Nephron progenitor cell (in vitro differentiated cells): ENCODE measurements at regions not wholly inside any gene's neighbourhood (a gene's known extent, or its start where the extent isn't known, plus 50 kb on each side); places are given as distances from the start of the nearest gene placed in this dataset.

ENCODE experiments used
- DNase-seq: peaks from one replicate; pipeline ENCODE4 v3.0.0; 2021
- H3K27ac Mint-ChIP-seq: 2 replicates; pipeline ENCODE4 v1.8.0; 2021; ENCODE audit warnings: mild to moderate bottlenecking, moderate library complexity, mixed read lengths
- H3K27me3 Mint-ChIP-seq: 2 replicates; pipeline ENCODE4 v1.8.0; 2021; ENCODE audit warnings: mild to moderate bottlenecking, low read depth, mixed read lengths; ENCODE audit not compliant: poor library complexity
- H3K36me3 Mint-ChIP-seq: 2 replicates; pipeline ENCODE4 v1.8.0; 2021; ENCODE audit warnings: low read depth, mixed read lengths
- H3K4me1 Mint-ChIP-seq: 2 replicates; pipeline ENCODE4 v1.8.0; 2021; ENCODE audit warnings: mixed read lengths
- H3K4me3 Mint-ChIP-seq: 2 replicates; pipeline ENCODE4 v1.8.0; 2021; ENCODE audit warnings: mild to moderate bottlenecking, moderate library complexity, mixed read lengths
- H3K9me3 Mint-ChIP-seq: 2 replicates; pipeline ENCODE4 v1.8.0; 2021; ENCODE audit warnings: mild to moderate bottlenecking, moderate library complexity, mixed read lengths
- CTCF ChIP-seq: fragments of 200-600 bp; sonication (generic); IDR thresholded peaks from 2 replicates; pipeline ENCODE4 v1.5.0; 2021; ENCODE audit warnings: antibody characterized with exemption

GRCh38 chr18:66222174-66222573, 381.7 kb downstream of the CDH19 start:
- Mint-ChIP-seq H3K27ac (no peak overlapping the region), H3K4me1 (no peaks in the 10 kb centered on the region), H3K27me3 (no peaks in the 10 kb centered on the region), H3K36me3 (no peaks in the 10 kb centered on the region), H3K4me3 (no peak overlapping the region), H3K9me3 (no peaks in the 10 kb centered on the region)
- no peak for DNase-seq
- TF ChIP-seq CTCF, result no peak

GRCh38 chr18:66219817-66220216, 384.1 kb downstream of the CDH19 start:
- Mint-ChIP-seq H3K4me3 (no peak overlapping the region), H3K27ac (no peak overlapping the region), H3K4me1 (no peaks in the 10 kb centered on the region), H3K36me3 (no peaks in the 10 kb centered on the region), H3K27me3 (no peaks in the 10 kb centered on the region), H3K9me3 (no peaks in the 10 kb centered on the region)
- TF ChIP-seq CTCF, result no peak
- DNase-seq, result no peak

GRCh38 chr18:66211749-66212148, 392.1 kb downstream of the CDH19 start:
- no peak for TF ChIP-seq CTCF
- no peaks in the 10 kb centered on the region for H3K9me3 Mint-ChIP-seq
- no peaks in the 10 kb centered on the region for H3K36me3 Mint-ChIP-seq
- H3K4me1 Mint-ChIP-seq, result no peaks in the 10 kb centered on the region
- no peaks in the 10 kb centered on the region for H3K27me3 Mint-ChIP-seq
- H3K27ac Mint-ChIP-seq, result no peak overlapping the region
- DNase-seq, result no peak
- no peak overlapping the region for H3K4me3 Mint-ChIP-seq

GRCh38 chr18:66210875-66211274, 393.0 kb downstream of the CDH19 start:
- no peaks in the 10 kb centered on the region for H3K4me1 Mint-ChIP-seq
- H3K36me3 Mint-ChIP-seq, result no peaks in the 10 kb centered on the region
- no peak for TF ChIP-seq CTCF
- no peaks in the 10 kb centered on the region for H3K9me3 Mint-ChIP-seq
- no peak for DNase-seq
- H3K27me3 Mint-ChIP-seq, result no peaks in the 10 kb centered on the region
- no peak overlapping the region for H3K4me3 Mint-ChIP-seq
- H3K27ac Mint-ChIP-seq, result no peak overlapping the region

- DNase-seq, result no peak
- Mint-ChIP-seq H3K27me3 (no peaks in the 10 kb centered on the region), H3K9me3 (no peaks in the 10 kb centered on the region), H3K36me3 (no peaks in the 10 kb centered on the region), H3K4me1 (no peaks in the 10 kb centered on the region), H3K4me3 (no peak overlapping the region), H3K27ac (no peak overlapping the region)
- TF ChIP-seq CTCF, result no peak
Measured at GRCh38 chr18:66209656-66210055, 394.2 kb downstream of the CDH19 start.

GRCh38 chr18:66196805-66197204, 407.1 kb downstream of the CDH19 start:
- Mint-ChIP-seq H3K27ac (no peak overlapping the region), H3K36me3 (no peaks in the 10 kb centered on the region), H3K4me3 (no peak overlapping the region), H3K27me3 (no peaks in the 10 kb centered on the region), H3K4me1 (peaks cover 3% of the 10 kb centered on the region), H3K9me3 (no peaks in the 10 kb centered on the region)
- no peak for TF ChIP-seq CTCF
- DNase-seq, result no peak
